Astrocyte of the spinal cord (primary cell): ENCODE measurements at regions not wholly inside any gene's neighbourhood (a gene's known extent, or its start where the extent isn't known, plus 50 kb on each side); places are given as distances from the start of the nearest gene placed in this dataset.

Experiments used
- DNase-seq: peaks from one replicate; pipeline ENCODE4 v3.0.0; 2011; ENCODE audit warnings: low read depth, low spot score
- H3K4me3 ChIP-seq: 2 replicates; pipeline ENCODE4 v1.5.1; 2011; ENCODE audit warnings: low read depth, mild to moderate bottlenecking, low read length, moderate library complexity
- CTCF ChIP-seq: IDR thresholded peaks from 2 replicates; pipeline ENCODE4 v1.5.1; 2012; ENCODE audit warnings: low read depth, mild to moderate bottlenecking, low read length, inconsistent platforms
- in situ Hi-C: cut with HindIII; loops from 2 replicates; pipeline ENCODE4 v1.10.0; 2017; ENCODE audit warnings: low sequenced_read_pairs

- in situ Hi-C loops, result no loop called here
These were observed 56.9 kb upstream of the ATP2B4 start for GRCh38 chr1:203569490-203570318.

DNA sequence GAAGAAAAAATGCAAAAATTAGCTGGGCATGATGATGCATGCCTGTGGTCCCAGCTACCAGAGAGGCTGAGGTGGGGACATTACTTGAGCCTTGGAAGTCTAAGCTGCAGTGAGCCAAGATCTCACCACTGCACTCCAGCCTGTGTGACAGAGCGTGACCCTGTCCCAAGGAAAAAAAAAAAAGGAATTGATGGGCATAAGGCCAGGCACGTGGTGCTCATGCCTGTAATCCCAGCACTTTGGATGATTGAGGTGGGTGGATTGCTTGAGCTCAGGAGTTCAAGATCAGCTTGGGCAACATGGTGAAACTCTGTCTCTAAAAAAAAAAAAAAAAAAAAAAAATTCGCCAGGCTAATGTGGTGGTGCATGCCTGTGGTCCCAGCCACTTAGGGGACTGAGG, 55.8 kb upstream of the ATP2B4 start:
- DNase-seq, result no peak
- in situ Hi-C loops, result no loop called here
- no peak overlapping the region for H3K4me3 ChIP-seq
- TF ChIP-seq CTCF, result no peak

More at GRCh38 chr1:203569490-203570318, 56.9 kb upstream of the ATP2B4 start:
- DNase-seq, result peak; percentile 8
- no peak overlapping the region for H3K4me3 ChIP-seq
- no peak for TF ChIP-seq CTCF

DNA sequence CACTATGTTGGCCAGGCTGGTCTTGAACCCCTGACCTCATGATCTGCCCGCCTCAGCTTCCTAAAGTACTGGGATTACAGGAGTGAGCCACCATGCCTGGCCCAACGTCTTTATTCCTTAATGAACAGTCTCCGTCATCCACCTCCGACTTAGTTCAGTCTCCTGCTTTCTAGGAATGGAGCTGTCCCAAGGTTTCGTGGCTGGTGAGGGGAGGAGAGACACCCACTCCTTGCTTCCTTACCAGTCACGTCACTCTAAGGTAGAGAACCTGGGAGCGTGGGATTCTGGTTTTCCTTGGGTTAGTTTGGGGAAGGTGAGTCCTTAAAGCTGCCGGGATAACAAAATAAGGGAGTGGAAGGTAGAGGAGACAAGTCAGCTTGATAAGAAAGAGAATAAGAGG, 55.0 kb upstream of the ATP2B4 start:
- DNase-seq, result no peak
- no peak overlapping the region for H3K4me3 ChIP-seq
- TF ChIP-seq CTCF, result no peak
- in situ Hi-C loops, result no loop called here

DNA sequence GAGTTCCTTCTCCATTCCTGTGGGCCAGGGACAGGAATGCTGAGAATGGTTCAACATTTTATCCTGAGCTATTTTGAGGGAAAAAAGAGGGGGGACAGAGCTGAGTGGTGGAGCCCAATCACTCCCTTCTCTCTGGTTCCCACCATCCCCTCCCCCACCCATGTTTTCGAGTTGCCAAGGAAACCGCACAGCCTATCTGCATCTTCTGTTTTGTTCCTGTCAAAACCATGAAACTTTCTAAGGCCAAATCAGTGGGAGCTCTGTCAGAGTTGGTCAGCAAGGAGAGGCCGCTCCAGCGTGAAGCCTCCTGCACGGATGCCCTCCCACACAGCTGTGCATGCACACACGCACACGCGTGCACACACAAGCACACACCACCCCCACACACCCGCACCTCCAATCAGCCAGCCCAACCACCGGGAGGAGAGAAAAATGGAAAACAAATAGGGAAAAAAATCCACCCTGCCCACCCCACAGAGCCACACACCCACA, 54.5 kb upstream of the ATP2B4 start:
- in situ Hi-C loops, result no loop called here
- no peak overlapping the region for H3K4me3 ChIP-seq
- no peak for TF ChIP-seq CTCF
- peak; percentile 68 for DNase-seq

- in situ Hi-C loops, result no loop called here
- H3K4me3 ChIP-seq, result no peak overlapping the region
- TF ChIP-seq CTCF, result no peak
- DNase-seq, result no peak
These were observed 52.9 kb upstream of the ATP2B4 start for GRCh38 chr1:203573730-203574129.
